ENCODE measurements at regions not wholly inside any gene's neighbourhood (a gene's known extent, or its start where the extent isn't known, plus 50 kb on each side); places are given as distances from the start of the nearest gene placed in this dataset.
"Not testable (repeated sequence)": the region's sequence is repeated elsewhere in the genome, so short reads cannot be mapped to it uniquely, and the experiment has no call there.

DNA sequence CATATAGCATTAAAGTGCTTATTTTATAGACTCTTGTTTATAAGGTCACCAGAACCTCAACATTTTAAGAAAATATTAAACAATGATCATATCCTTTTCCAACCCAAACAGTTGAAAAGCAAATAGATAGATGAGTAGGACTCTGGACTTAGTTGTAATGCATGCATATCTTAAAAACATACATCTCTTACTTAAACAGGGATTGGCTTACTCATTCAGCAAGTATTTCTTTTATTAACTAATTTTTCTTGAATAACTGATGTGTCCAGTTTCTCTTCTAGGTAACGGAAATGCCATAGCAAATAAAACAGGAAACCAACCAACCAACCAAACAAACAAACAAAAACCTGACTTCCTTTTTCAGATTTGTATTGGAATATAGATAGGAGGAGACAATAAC is 70.9 kb upstream of the NBPF4 start:
- no peaks in the 10 kb centered on the region for H3K36me3 ChIP-seq (ENCODE audit: low read depth)
- H3K4me3 ChIP-seq = no peak overlapping the region
- TF ChIP-seq, protein P1, sequence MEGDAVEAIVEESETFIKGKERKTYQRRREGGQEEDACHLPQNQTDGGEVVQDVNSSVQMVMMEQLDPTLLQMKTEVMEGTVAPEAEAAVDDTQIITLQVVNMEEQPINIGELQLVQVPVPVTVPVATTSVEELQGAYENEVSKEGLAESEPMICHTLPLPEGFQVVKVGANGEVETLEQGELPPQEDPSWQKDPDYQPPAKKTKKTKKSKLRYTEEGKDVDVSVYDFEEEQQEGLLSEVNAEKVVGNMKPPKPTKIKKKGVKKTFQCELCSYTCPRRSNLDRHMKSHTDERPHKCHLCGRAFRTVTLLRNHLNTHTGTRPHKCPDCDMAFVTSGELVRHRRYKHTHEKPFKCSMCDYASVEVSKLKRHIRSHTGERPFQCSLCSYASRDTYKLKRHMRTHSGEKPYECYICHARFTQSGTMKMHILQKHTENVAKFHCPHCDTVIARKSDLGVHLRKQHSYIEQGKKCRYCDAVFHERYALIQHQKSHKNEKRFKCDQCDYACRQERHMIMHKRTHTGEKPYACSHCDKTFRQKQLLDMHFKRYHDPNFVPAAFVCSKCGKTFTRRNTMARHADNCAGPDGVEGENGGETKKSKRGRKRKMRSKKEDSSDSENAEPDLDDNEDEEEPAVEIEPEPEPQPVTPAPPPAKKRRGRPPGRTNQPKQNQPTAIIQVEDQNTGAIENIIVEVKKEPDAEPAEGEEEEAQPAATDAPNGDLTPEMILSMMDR (IDR thresholded peaks at IDR 0.05) = no peak
- H3K4me1 ChIP-seq (ENCODE audit: low read depth) = no peaks in the 10 kb centered on the region
- ATAC-seq (no peak), DNase-seq (no peak)
- intact Hi-C loops (cut with DNase I, micrococcal nuclease) = no loop called here
- H3K9me3 ChIP-seq = no peaks in the 10 kb centered on the region

DNA sequence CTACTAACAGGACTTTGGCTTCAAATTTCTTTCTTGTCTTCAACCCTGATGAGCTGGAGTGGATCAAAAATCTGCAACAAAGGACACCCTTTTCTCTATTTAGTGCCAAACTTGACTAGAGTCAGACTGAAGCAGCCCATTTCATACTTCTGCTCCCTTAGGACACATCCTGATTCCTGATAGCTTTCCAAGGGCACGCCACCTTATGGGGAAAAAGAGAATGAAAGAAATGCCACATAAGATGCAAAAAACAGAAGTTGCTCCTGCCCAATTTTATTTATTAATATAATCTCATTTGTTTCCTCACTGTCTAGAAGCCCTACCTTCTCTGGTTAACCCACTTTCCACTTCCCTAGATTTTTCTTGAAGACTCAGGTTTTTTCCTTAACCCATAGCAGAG is 72.7 kb upstream of the NBPF4 start:
- Histone ChIP-seq H3K4me1 (ENCODE audit: low read depth) (no peaks in the 10 kb centered on the region), H3K4me3 (no peak overlapping the region), H3K9me3 (no peaks in the 10 kb centered on the region), H3K36me3 (ENCODE audit: low read depth) (no peaks in the 10 kb centered on the region)
- DNase-seq = peak in 1 of 3 donors; percentile 2
- ATAC-seq = no peak
- intact Hi-C loops (cut with DNase I, micrococcal nuclease) = no loop called here
- TF ChIP-seq, protein P1 (IDR thresholded peaks at IDR 0.05) = no peak

DNA sequence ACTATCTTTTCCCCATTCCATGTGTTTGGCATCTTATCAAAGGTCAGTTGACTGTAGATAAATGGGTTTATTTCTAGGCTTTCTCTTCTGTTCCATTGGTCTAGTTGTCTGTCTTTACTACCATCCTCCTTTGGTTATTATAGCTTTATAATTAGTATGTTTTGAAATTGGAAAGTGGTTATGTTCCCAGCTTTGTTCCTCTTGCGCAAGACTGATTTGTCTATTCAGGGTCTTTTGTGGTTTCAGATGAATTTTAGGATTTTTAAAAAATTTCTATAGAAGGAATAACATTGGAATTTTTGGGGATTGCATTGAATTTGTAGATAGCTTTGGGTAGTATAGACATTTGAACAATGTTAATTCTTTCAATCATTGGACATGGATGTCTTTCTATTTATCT is 77.0 kb upstream of the NBPF4 start:
- ATAC-seq = no peak
- TF ChIP-seq, protein P1 (IDR thresholded peaks at IDR 0.05) = no peak
- no peak for DNase-seq
- H3K9me3 ChIP-seq = no peaks in the 10 kb centered on the region
- no peaks in the 10 kb centered on the region for H3K4me1 ChIP-seq (ENCODE audit: low read depth)
- no peaks in the 10 kb centered on the region for H3K36me3 ChIP-seq (ENCODE audit: low read depth)
- no peak overlapping the region for H3K4me3 ChIP-seq
- intact Hi-C loops (cut with DNase I, micrococcal nuclease) = no loop called here

DNA sequence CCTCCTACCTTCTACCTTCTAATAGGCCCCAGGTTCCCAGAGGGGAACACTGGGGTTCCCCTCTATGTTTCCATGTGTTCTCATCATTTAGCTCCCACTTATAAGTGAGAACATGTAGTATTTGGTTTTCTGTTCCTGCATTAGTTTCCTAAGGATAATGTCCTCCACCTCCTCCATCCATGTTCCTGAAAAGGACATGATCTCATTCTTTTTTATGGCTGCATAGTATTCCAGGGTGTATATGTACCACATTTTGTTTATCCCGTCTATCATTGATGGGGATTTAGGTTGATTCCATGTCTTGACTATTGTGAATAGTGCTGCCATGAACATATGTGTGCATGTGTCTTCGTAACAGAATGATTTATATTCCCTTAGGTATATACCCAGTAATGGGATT is 81.5 kb upstream of the NBPF4 start:
- H3K4me1 ChIP-seq (ENCODE audit: low read depth); DNase-seq; H3K4me3 ChIP-seq; H3K9me3 ChIP-seq; intact Hi-C loops (cut with DNase I, micrococcal nuclease); ATAC-seq; H3K36me3 ChIP-seq (ENCODE audit: low read depth): not testable (repeated sequence)

DNA sequence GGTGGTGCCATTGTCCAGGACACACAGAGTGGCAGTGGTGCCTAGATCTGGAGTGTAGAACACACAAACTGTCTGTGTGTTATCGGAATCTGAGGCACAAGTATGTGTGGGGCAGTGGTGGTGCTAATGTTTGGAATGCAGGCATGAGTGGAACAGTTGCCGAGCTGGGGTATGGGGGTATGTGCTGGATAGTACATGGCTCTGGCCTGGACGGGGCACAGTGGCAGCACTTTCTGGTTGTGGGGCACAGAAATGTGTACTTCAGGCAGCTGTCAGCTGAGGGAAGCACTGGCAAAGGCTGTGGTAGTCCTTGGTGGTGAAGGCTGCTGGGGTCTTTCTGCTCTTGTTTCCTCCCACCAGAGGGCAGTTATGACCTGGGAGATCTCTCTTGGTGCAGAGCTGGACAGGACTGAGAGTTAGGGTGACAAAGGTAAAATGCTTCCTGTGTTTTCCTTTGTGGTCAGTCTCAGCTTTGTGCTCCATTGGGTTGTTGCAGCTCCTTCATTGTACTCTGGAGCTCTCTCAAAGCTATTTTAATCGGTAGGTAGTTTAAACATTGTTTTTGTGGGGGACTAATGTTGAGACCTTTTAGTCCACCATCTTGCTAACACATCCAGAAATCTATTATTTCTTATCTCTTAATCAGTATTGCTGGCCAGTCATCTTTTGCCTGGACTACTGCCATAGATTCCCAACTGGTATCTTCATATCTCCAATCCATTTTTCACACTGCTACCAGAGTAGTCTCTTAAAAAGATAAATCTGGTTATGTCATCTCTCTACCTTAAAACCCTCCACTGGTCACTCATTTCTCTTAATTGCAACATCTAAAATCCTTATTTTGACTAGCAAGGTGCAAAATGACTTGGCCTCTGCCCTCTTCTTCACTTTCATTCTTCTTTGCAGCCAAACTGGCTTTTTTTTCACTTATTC is 83.9 kb upstream of the NBPF4 start:
- H3K4me3 ChIP-seq = no peak overlapping the region
- no peaks in the 10 kb centered on the region for H3K36me3 ChIP-seq (ENCODE audit: low read depth)
- no peaks in the 10 kb centered on the region for H3K9me3 ChIP-seq
- ATAC-seq (no peak), DNase-seq (no peak)
- intact Hi-C loops (cut with DNase I, micrococcal nuclease) = no loop called here
- TF ChIP-seq, protein P1 (IDR thresholded peaks at IDR 0.05) = no peak
- no peaks in the 10 kb centered on the region for H3K4me1 ChIP-seq (ENCODE audit: low read depth)

DNA sequence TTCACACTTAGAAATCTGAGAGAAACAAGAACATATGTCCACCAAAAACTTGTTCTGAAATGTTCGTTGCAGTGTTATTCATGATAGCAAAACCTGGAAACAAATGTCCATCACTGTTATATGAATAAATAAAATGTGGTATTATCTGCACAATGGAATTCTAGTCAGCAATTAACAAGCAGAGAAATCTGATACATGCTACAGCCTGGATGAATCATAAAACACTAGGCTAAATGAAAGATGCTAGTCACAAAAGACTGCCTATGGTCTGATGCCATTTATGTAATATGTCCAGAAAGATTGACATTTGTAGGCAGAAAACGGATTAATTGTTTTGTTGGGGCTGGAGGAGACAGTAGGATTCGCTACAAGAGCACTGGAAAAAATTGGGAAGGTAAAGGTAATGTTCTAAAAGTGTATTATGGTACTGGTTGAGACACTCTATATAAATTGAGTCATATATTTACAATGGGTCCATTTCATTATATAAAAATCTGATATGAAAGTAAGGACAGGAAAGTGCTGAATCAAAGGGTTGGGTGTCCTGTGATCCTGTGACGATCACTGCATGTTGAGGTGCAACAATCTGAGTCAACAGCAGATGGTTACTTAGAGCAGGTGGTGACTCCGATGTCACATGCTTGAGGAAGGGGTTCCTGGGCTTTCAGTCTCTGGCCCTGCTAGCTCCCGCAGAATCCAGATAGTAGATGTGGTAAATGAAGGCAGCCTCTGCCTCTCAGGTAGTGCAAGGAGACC is 102.1 kb upstream of the NBPF4 start:
- H3K4me3 ChIP-seq = no peak overlapping the region
- H3K4me1 ChIP-seq (ENCODE audit: low read depth) = no peaks in the 10 kb centered on the region
- DNase-seq (no peak), ATAC-seq (no peak)
- no peaks in the 10 kb centered on the region for H3K9me3 ChIP-seq
- intact Hi-C loops (cut with DNase I, micrococcal nuclease) = no loop called here
- H3K36me3 ChIP-seq (ENCODE audit: low read depth) = no peaks in the 10 kb centered on the region
- TF ChIP-seq, protein P1 (IDR thresholded peaks at IDR 0.05) = no peak

Measured in mucosa of descending colon (tissue), 3 donors.